ENCODE measurements at regions not wholly inside any gene's neighbourhood (a gene's known extent, or its start where the extent isn't known, plus 50 kb on each side); places are given as distances from the start of the nearest gene placed in this dataset.

DNA sequence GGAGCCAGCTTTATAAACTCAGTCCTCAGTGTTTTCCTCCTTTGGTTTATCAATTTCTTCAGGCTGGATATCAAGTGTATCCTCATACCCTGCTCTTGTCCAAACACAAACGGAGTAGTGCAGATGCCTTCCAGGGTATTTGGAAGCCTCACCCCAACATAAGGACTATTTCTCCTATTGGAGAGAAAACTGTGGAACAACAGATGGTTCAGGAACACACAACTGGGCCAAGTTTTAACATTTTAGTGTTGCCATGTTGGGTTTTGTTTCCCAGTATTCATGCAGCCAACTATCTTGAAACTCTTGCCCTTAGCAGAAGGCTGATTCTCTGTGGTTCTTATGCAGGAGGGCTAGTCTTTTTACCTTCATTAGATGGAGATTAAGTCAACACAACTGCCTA is 398.1 kb downstream of the GABRB3 start:
- no CpG with 5 or more reads among the region's 1 CpG for WGBS (ENCODE audit: extremely low coverage, insufficient coverage, low lambda C conversion rate)

DNA sequence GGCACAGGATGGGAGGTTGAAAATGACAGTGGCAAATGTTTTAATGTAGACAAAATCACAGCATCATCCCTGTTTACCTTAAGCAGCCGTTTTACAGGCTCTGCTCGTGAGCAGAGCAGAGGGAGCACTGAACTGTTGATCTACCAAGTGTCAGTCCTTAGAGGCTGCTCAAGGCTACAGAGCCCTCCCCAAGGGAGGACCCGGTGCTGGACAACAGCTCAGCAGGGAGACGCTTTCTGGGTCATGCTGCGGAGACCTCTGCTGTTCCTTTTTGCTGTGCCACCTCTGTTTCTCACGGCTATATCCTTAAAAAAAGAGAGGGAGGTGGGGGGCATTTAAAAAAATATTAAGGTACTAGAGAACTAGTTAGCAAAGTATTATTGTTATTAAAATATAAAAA is 400.2 kb downstream of the GABRB3 start:
- WGBS (ENCODE audit: extremely low coverage, insufficient coverage, low lambda C conversion rate), result no CpG with 5 or more reads among the region's 6 CpGs
- Histone ChIP-seq H3K36me3 (ENCODE audit: control insufficient read depth, insufficient read depth, low read length) (no peaks in the 10 kb centered on the region), H3K56ac (ENCODE audit: low read length) (no peak overlapping the region), H2BK5ac (ENCODE audit: low read length) (no peak overlapping the region), H3K4me1 (ENCODE audit: control insufficient read depth, low read depth, low read length) (no peaks in the 10 kb centered on the region), H3K4me2 (ENCODE audit: low read length) (no peak overlapping the region), H3K79me2 (ENCODE audit: control insufficient read depth, insufficient read depth, low read length) (no peaks in the 10 kb centered on the region), H3K79me1 (ENCODE audit: low read length) (no peaks in the 10 kb centered on the region), H3K4me3 (ENCODE audit: low read length) (no peak overlapping the region), H3K27me3 (ENCODE audit: insufficient read depth, low read length, poor library complexity) (no peaks in the 10 kb centered on the region), H2AK5ac (ENCODE audit: low read length) (no peak overlapping the region), H2BK120ac (ENCODE audit: low read depth, low read length) (no peak overlapping the region), H3K27ac (ENCODE audit: low read depth, low read length) (no peak overlapping the region), H4K5ac (ENCODE audit: low read length) (no peak overlapping the region), H3K23ac (ENCODE audit: low read length) (no peak overlapping the region), H4K8ac (ENCODE audit: low read depth, low read length) (no peak overlapping the region), H3K9ac (ENCODE audit: low read length) (no peak overlapping the region), H3K18ac (ENCODE audit: low read length) (no peak overlapping the region), H3K4ac (ENCODE audit: low read depth, low read length) (no peak overlapping the region), H2BK15ac (replicated peaks; ENCODE audit: low read depth) (no peak overlapping the region)
- peak; percentile 12 for DNase-seq

More for the DNA sequence above, 398.1 kb downstream of the GABRB3 start:
- Histone ChIP-seq H2BK120ac (ENCODE audit: low read depth, low read length) (no peak overlapping the region), H4K8ac (ENCODE audit: low read depth, low read length) (no peak overlapping the region), H3K4me1 (ENCODE audit: control insufficient read depth, low read depth, low read length) (no peaks in the 10 kb centered on the region), H3K79me2 (ENCODE audit: control insufficient read depth, insufficient read depth, low read length) (no peaks in the 10 kb centered on the region), H3K4ac (ENCODE audit: low read depth, low read length) (no peak overlapping the region), H3K56ac (ENCODE audit: low read length) (no peak overlapping the region), H3K4me2 (ENCODE audit: low read length) (no peak overlapping the region), H3K23ac (ENCODE audit: low read length) (no peak overlapping the region), H4K5ac (ENCODE audit: low read length) (no peak overlapping the region), H2BK5ac (ENCODE audit: low read length) (no peak overlapping the region), H2AK5ac (ENCODE audit: low read length) (no peak overlapping the region), H3K27me3 (ENCODE audit: insufficient read depth, low read length, poor library complexity) (no peaks in the 10 kb centered on the region), H3K4me3 (ENCODE audit: low read length) (no peak overlapping the region), H3K36me3 (ENCODE audit: control insufficient read depth, insufficient read depth, low read length) (no peaks in the 10 kb centered on the region), H3K79me1 (ENCODE audit: low read length) (no peaks in the 10 kb centered on the region), H3K18ac (ENCODE audit: low read length) (no peak overlapping the region), H3K9ac (ENCODE audit: low read length) (no peak overlapping the region), H3K27ac (ENCODE audit: low read depth, low read length) (no peak overlapping the region), H2BK15ac (replicated peaks; ENCODE audit: low read depth) (no peak overlapping the region)
- DNase-seq, result no peak

DNA sequence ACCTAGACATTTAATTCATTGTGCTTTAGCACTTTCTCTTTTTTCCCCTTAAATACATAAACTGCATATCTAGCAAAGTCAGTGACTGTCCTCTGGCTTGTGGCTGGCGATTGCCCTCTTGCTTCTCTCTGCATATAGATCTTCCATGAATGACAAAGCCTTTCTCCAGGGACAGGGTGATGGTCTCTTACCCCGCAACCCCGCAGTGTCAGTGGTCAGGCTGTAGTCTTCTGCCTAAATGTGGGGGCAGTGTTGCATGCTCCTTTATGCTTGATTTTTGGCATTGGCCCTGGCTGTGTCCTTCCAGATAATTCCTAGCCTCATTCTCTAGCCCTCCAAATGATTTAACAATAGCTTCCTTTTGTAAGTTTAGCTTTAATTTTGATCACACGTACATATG is 407.8 kb downstream of the GABRB3 start:
- H3K56ac ChIP-seq (ENCODE audit: low read length), result no peak overlapping the region
- no peak overlapping the region for H2BK120ac ChIP-seq (ENCODE audit: low read depth, low read length)
- no peak overlapping the region for H3K23ac ChIP-seq (ENCODE audit: low read length)
- H3K4me1 ChIP-seq (ENCODE audit: control insufficient read depth, low read depth, low read length), result no peaks in the 10 kb centered on the region
- H2AK5ac ChIP-seq (ENCODE audit: low read length), result no peak overlapping the region
- H3K27ac ChIP-seq (ENCODE audit: low read depth, low read length), result no peak overlapping the region
- no peaks in the 10 kb centered on the region for H3K36me3 ChIP-seq (ENCODE audit: control insufficient read depth, insufficient read depth, low read length)
- H3K9ac ChIP-seq (ENCODE audit: low read length), result no peak overlapping the region
- H3K18ac ChIP-seq (ENCODE audit: low read length), result no peak overlapping the region
- H4K5ac ChIP-seq (ENCODE audit: low read length), result no peak overlapping the region
- H3K4me3 ChIP-seq (ENCODE audit: low read length), result no peak overlapping the region
- no peaks in the 10 kb centered on the region for H3K79me2 ChIP-seq (ENCODE audit: control insufficient read depth, insufficient read depth, low read length)
- peak; percentile 3 for DNase-seq
- H3K79me1 ChIP-seq (ENCODE audit: low read length), result no peaks in the 10 kb centered on the region
- H2BK5ac ChIP-seq (ENCODE audit: low read length), result no peak overlapping the region
- H3K27me3 ChIP-seq (ENCODE audit: insufficient read depth, low read length, poor library complexity), result no peaks in the 10 kb centered on the region
- no peak overlapping the region for H4K8ac ChIP-seq (ENCODE audit: low read depth, low read length)
- WGBS (ENCODE audit: extremely low coverage, insufficient coverage, low lambda C conversion rate), result no CpG with 5 or more reads among the region's 4 CpGs
- no peak overlapping the region for H2BK15ac ChIP-seq (replicated peaks; ENCODE audit: low read depth)
- no peak overlapping the region for H3K4me2 ChIP-seq (ENCODE audit: low read length)
- H3K4ac ChIP-seq (ENCODE audit: low read depth, low read length), result no peak overlapping the region

DNA sequence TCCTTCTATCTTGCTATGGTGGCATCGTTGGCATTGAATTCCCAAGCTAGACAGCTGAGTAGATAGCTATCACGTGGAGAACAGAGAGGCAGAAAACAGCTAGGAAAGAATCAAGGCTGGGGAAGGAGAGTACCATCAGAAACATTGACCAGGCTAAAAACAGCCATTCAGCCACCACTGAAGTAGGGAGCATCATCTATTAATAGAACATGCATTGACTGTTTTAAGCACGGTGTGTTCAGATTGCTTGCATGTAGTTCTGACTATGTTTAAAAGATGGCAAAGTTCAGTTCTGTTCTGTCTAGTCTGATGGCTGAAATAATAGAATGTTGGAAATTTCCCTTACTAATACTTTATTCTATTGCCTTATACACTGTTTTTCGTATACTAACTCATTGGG is 413.0 kb downstream of the GABRB3 start:
- Histone ChIP-seq H3K18ac (ENCODE audit: low read length) (no peak overlapping the region), H3K4ac (ENCODE audit: low read depth, low read length) (no peak overlapping the region), H3K9ac (ENCODE audit: low read length) (no peak overlapping the region), H2AK5ac (ENCODE audit: low read length) (no peak overlapping the region), H2BK15ac (replicated peaks; ENCODE audit: low read depth) (no peak overlapping the region), H2BK5ac (ENCODE audit: low read length) (no peak overlapping the region), H4K8ac (ENCODE audit: low read depth, low read length) (no peak overlapping the region), H4K5ac (ENCODE audit: low read length) (no peak overlapping the region), H3K56ac (ENCODE audit: low read length) (no peak overlapping the region), H3K23ac (ENCODE audit: low read length) (no peak overlapping the region), H3K79me2 (ENCODE audit: control insufficient read depth, insufficient read depth, low read length) (no peaks in the 10 kb centered on the region), H3K36me3 (ENCODE audit: control insufficient read depth, insufficient read depth, low read length) (no peaks in the 10 kb centered on the region), H3K27ac (ENCODE audit: low read depth, low read length) (no peak overlapping the region), H3K79me1 (ENCODE audit: low read length) (no peaks in the 10 kb centered on the region), H3K4me2 (ENCODE audit: low read length) (no peak overlapping the region), H2BK120ac (ENCODE audit: low read depth, low read length) (no peak overlapping the region), H3K4me3 (ENCODE audit: low read length) (no peak overlapping the region), H3K4me1 (ENCODE audit: control insufficient read depth, low read depth, low read length) (no peaks in the 10 kb centered on the region), H3K27me3 (ENCODE audit: insufficient read depth, low read length, poor library complexity) (no peaks in the 10 kb centered on the region)
- DNase-seq, result no peak
- no CpG with 5 or more reads among the region's 4 CpGs for WGBS (ENCODE audit: extremely low coverage, insufficient coverage, low lambda C conversion rate)

DNA sequence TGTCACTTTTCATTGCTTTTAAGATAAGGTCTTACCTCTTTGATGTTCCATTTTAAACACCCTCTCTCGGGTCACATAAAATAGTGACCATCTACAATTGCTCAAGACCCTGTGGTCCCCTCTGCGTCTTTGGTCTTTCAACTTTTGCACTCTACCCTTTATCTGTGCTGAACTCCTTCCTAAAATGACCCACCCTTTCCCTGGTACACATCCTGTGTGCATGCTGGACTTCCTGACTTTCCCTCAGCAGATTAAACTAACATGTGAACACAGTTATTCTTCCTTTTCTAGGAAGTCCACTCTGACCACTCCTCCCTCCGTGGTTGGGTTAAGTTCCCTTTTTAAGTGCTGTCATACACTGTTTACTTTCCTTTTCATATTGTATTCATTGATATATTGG is 414.2 kb downstream of the GABRB3 start:
- no peak overlapping the region for H4K8ac ChIP-seq (ENCODE audit: low read depth, low read length)
- H3K4me2 ChIP-seq (ENCODE audit: low read length), result no peak overlapping the region
- H3K27ac ChIP-seq (ENCODE audit: low read depth, low read length), result no peak overlapping the region
- no peak overlapping the region for H3K23ac ChIP-seq (ENCODE audit: low read length)
- no peak overlapping the region for H3K18ac ChIP-seq (ENCODE audit: low read length)
- H3K9ac ChIP-seq (ENCODE audit: low read length), result no peak overlapping the region
- H3K36me3 ChIP-seq (ENCODE audit: control insufficient read depth, insufficient read depth, low read length), result no peaks in the 10 kb centered on the region
- H2BK15ac ChIP-seq (replicated peaks; ENCODE audit: low read depth), result no peak overlapping the region
- no peaks in the 10 kb centered on the region for H3K4me1 ChIP-seq (ENCODE audit: control insufficient read depth, low read depth, low read length)
- no peaks in the 10 kb centered on the region for H3K79me1 ChIP-seq (ENCODE audit: low read length)
- no peaks in the 10 kb centered on the region for H3K79me2 ChIP-seq (ENCODE audit: control insufficient read depth, insufficient read depth, low read length)
- no peak overlapping the region for H4K5ac ChIP-seq (ENCODE audit: low read length)
- no peak overlapping the region for H3K4ac ChIP-seq (ENCODE audit: low read depth, low read length)
- H2BK120ac ChIP-seq (ENCODE audit: low read depth, low read length), result no peak overlapping the region
- H3K4me3 ChIP-seq (ENCODE audit: low read length), result no peak overlapping the region
- DNase-seq, result no peak
- H2AK5ac ChIP-seq (ENCODE audit: low read length), result no peak overlapping the region
- no peaks in the 10 kb centered on the region for H3K27me3 ChIP-seq (ENCODE audit: insufficient read depth, low read length, poor library complexity)
- no peak overlapping the region for H3K56ac ChIP-seq (ENCODE audit: low read length)
- H2BK5ac ChIP-seq (ENCODE audit: low read length), result no peak overlapping the region
- no CpG with 5 or more reads among the region's 3 CpGs for WGBS (ENCODE audit: extremely low coverage, insufficient coverage, low lambda C conversion rate)

DNA sequence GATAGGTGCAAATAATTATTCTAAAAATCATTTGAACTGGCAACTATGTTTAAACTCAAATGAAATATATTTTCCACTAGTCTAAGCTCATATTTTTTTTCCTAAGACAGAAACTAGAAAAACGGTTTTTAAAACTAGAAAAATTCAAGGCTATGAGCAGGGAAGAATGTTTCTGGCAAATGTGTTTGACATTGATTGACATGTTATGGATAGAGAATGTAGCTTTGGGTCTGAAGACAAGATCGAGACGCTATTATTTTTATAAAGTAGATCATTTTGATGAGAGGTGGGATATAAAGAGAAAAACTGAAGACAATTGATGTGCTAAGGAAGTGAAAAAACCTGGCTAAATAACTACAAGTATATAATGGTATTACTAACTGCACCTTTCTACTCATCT is 415.2 kb downstream of the GABRB3 start:
- Histone ChIP-seq H3K18ac (ENCODE audit: low read length) (no peak overlapping the region), H4K8ac (ENCODE audit: low read depth, low read length) (no peak overlapping the region), H4K5ac (ENCODE audit: low read length) (no peak overlapping the region), H3K4me1 (ENCODE audit: control insufficient read depth, low read depth, low read length) (no peaks in the 10 kb centered on the region), H3K79me2 (ENCODE audit: control insufficient read depth, insufficient read depth, low read length) (no peaks in the 10 kb centered on the region), H2BK5ac (ENCODE audit: low read length) (no peak overlapping the region), H3K23ac (ENCODE audit: low read length) (no peak overlapping the region), H3K36me3 (ENCODE audit: control insufficient read depth, insufficient read depth, low read length) (no peaks in the 10 kb centered on the region), H2BK15ac (replicated peaks; ENCODE audit: low read depth) (no peak overlapping the region), H3K4me2 (ENCODE audit: low read length) (no peak overlapping the region), H3K9ac (ENCODE audit: low read length) (no peak overlapping the region), H3K4me3 (ENCODE audit: low read length) (no peak overlapping the region), H3K27me3 (ENCODE audit: insufficient read depth, low read length, poor library complexity) (no peaks in the 10 kb centered on the region), H3K79me1 (ENCODE audit: low read length) (no peaks in the 10 kb centered on the region), H3K4ac (ENCODE audit: low read depth, low read length) (no peak overlapping the region), H3K27ac (ENCODE audit: low read depth, low read length) (no peak overlapping the region), H2BK120ac (ENCODE audit: low read depth, low read length) (no peak overlapping the region), H3K56ac (ENCODE audit: low read length) (no peak overlapping the region), H2AK5ac (ENCODE audit: low read length) (no peak overlapping the region)
- no peak for DNase-seq
- no CpG with 5 or more reads among the region's 3 CpGs for WGBS (ENCODE audit: extremely low coverage, insufficient coverage, low lambda C conversion rate)
